GM12878 (cell line): ENCODE measurements at regions not wholly inside any gene's neighbourhood (a gene's known extent, or its start where the extent isn't known, plus 50 kb on each side); places are given as distances from the start of the nearest gene placed in this dataset.

ENCODE experiments used
- ATAC-seq: fragments of 200-7000 bp; cut with Tn5 transposase; 3 replicates; pipeline ENCODE4 v1.9.1; 2020; ENCODE audit warnings: mild to moderate bottlenecking, moderate library complexity
- BruUV-seq: library from RNA; stranded (reverse); fragments of 400-500 nt; replicated peaks from 2 replicates; lab custom pipeline; 2021; lab: Mats Ljungman, UMichigan
- CTCF ChIA-PET: fragments of 300-600 bp; sonication (Branson Sonifier 250); formaldehyde crosslinking; extraction: SDS; loops from one replicate; lab custom pipeline; 2021; ENCODE audit warnings: inconsistent platforms; lab: Yijun Ruan, JAX
- POLR2A ChIA-PET: fragments of 350-600 bp; formaldehyde crosslinking; extraction: SDS; loops from one replicate; lab custom pipeline; 2021; ENCODE audit warnings: inconsistent platforms; lab: Charles Lee
- RAD21 ChIA-PET: fragments of 300-600 bp; sonication (Branson Sonifier 250); formaldehyde crosslinking; loops from one replicate; lab custom pipeline; 2023; ENCODE audit warnings: antibody characterized with exemption; ENCODE audit not compliant: unreplicated experiment; lab: Charles Lee
- SMC1A ChIA-PET: fragments of 300-600 bp; sonication (Branson Sonifier 250); formaldehyde crosslinking; loops from one replicate; lab custom pipeline; 2023; ENCODE audit not compliant: unreplicated experiment, uncharacterized antibody; lab: Charles Lee
- DNase-seq: peaks from one replicate; pipeline ENCODE4 v3.0.0-alpha.2; 2011; ENCODE audit warnings: low read depth, low spot score
- FAIRE-seq: peaks from 3 replicates; lab custom pipeline; 2011; peaks lifted over from hg19 to GRCh38; lab: Jason Lieb, UNC
- H2AFZ ChIP-seq: 2 replicates; pipeline ENCODE4 v1.6.0; 2011; ENCODE audit warnings: low read depth, low read length, control low read depth; ENCODE audit not compliant: control insufficient read depth
- H3K27ac ChIP-seq: 2 replicates; pipeline ENCODE4 v1.5.1; 2011; ENCODE audit warnings: control low read depth; ENCODE audit not compliant: control insufficient read depth, insufficient read depth
- H3K27me3 ChIP-seq, 2 experiments: replicated peaks in 1 of 2; 2 replicates each; pipeline versions ENCODE4 v1.6.0 to v1.6.1; 2011; ENCODE audit warnings: low read length in 1 of 2; ENCODE audit not compliant: control insufficient read depth in 2 of 2, insufficient read depth in 2 of 2
- H3K36me3 ChIP-seq, 2 experiments: 2 replicates each; pipeline ENCODE4 v1.5.1; 2011; ENCODE audit warnings: low read length in 1 of 2; ENCODE audit not compliant: control insufficient read depth in 2 of 2, insufficient read depth in 2 of 2
- H3K4me1 ChIP-seq: 2 replicates; pipeline ENCODE4 v1.6.1; 2011; ENCODE audit warnings: mild to moderate bottlenecking, low read length, moderate library complexity, mixed read lengths; ENCODE audit not compliant: control insufficient read depth, insufficient read depth
- H3K4me2 ChIP-seq: 2 replicates; pipeline ENCODE4 v1.6.0; 2011; ENCODE audit warnings: control low read depth; ENCODE audit not compliant: control insufficient read depth, insufficient read depth
- H3K4me3 ChIP-seq: fragments of 200-600 bp; sonication (generic); 2 replicates; pipeline ENCODE4 v1.5.1; 2016
- H3K79me2 ChIP-seq: 2 replicates; pipeline ENCODE4 v1.6.0; 2011; ENCODE audit warnings: low read length; ENCODE audit not compliant: control insufficient read depth, insufficient read depth
- H3K9ac ChIP-seq: 2 replicates; pipeline ENCODE4 v1.8.0; 2011; ENCODE audit warnings: low read length, control low read depth, mixed read lengths; ENCODE audit not compliant: control insufficient read depth, insufficient read depth
- H3K9me3 ChIP-seq: replicated peaks from 3 replicates; pipeline ENCODE4 v1.5.1; 2011; ENCODE audit warnings: mild to moderate bottlenecking, low read length; ENCODE audit not compliant: control insufficient read depth, insufficient read depth
- H4K20me1 ChIP-seq: 2 replicates; pipeline ENCODE4 v1.6.0; 2011; ENCODE audit not compliant: control insufficient read depth, insufficient read depth
- CREM ChIP-seq: IDR thresholded peaks from 2 replicates; pipeline ENCODE4 v1.6.1; 2014; ENCODE audit warnings: antibody characterized with exemption, low read depth
- PAX8 ChIP-seq: fragments of 450-650 bp; IDR thresholded peaks from 2 replicates; pipeline ENCODE4 v1.6.1; 2017; ENCODE audit warnings: mild to moderate bottlenecking, moderate library complexity
- POU2F2 ChIP-seq: IDR thresholded peaks from 3 replicates; pipeline ENCODE4 v1.6.1; 2011; ENCODE audit warnings: low read depth, mild to moderate bottlenecking, low read length, borderline replicate concordance
- RAD21 ChIP-seq: IDR thresholded peaks from 2 replicates; pipeline ENCODE4 v1.6.1; 2011; ENCODE audit warnings: mild to moderate bottlenecking, low read depth, low read length, moderate library complexity; ENCODE audit not compliant: insufficient read depth
- RUNX3 ChIP-seq: IDR thresholded peaks from 2 replicates; pipeline ENCODE4 v1.6.1; 2012; ENCODE audit warnings: low read length, inconsistent platforms
- SPI1 ChIP-seq: IDR thresholded peaks from 2 replicates; pipeline ENCODE4 v1.6.1; 2011; ENCODE audit warnings: low read depth, mild to moderate bottlenecking, low read length, moderate library complexity, borderline replicate concordance; ENCODE audit not compliant: insufficient read depth
- WRNIP1 ChIP-seq: IDR thresholded peaks from 2 replicates; pipeline ENCODE4 v1.6.1; 2011; ENCODE audit warnings: low read depth, low read length, improper control_type of control experiment, borderline replicate concordance
- WGBS: methylation state at CpG from one replicate; pipeline ENCODE4 v1.1.6; 2016; ENCODE audit warnings: low lambda C conversion rate; ENCODE audit not compliant: insufficient replicate concordance, insufficient coverage; ENCODE audit errors: missing lambda C conversion rate; 5-methylcytosine and 5-hydroxymethylcytosine counted together
- in situ Hi-C: fragments of 300-500 bp; cut with MboI; formaldehyde crosslinking; loops from 9 replicates; pipeline ENCODE4 v1.14.3; 2018; ENCODE audit warnings: mixed read lengths
- intact Hi-C: fragments of 100-400 bp; cut with micrococcal nuclease; formaldehyde crosslinking; loops from one replicate; pipeline ENCODE4 v1.14.2; 2022; ENCODE audit not compliant: unreplicated experiment
- TF ChIP-seq, protein P1 (sequence below): fragments of 450-650 bp; IDR thresholded peaks from 2 replicates; pipeline ENCODE4 v1.6.1; 2016; ENCODE audit warnings: mild to moderate bottlenecking
- TF ChIP-seq, protein P2 (sequence below), 3 experiments: IDR thresholded peaks in 2 of 3; conservative IDR thresholded peaks in 1 of 3; 2 replicates each; pipeline ENCODE4 v1.5.1; 2011; ENCODE audit warnings: low read depth in 3 of 3, low read length in 3 of 3, mild to moderate bottlenecking in 3 of 3, control low read depth in 2 of 3, moderate library complexity in 2 of 3, inconsistent platforms in 1 of 3, mixed read lengths in 1 of 3; ENCODE audit not compliant: control insufficient read depth in 2 of 3, insufficient read depth in 1 of 3; ENCODE audit errors: extremely low read depth in 1 of 3

DNA sequence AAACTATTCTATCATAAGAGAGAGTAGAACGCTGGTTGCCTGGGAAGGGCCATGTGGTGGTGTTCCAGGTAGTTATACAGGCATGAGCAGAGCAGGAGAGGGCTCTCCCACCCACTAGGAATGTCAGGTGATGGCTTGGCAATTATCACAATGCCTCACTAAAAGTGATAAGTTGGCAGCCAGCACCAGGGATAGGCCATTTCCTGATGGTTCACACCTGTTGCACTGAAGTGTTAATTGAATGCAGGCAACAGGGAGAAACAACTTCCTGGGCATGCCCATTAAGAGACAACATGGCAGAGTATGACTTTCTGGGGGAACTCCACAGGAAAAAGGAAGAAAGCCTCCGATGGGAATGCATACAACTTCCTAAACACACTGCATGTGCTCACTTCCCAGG, 593.2 kb downstream of the ELAVL2 start:
- no peak for TF ChIP-seq RUNX3
- no peak for TF ChIP-seq POU2F2
- H3K4me2 ChIP-seq: no peak overlapping the region
- H4K20me1 ChIP-seq: no peaks in the 10 kb centered on the region
- ATAC-seq: no peak
- no peaks in the 10 kb centered on the region for H3K27me3 ChIP-seq
- no peak overlapping the region for H3K9ac ChIP-seq
- H3K4me1 ChIP-seq: no peaks in the 10 kb centered on the region
- no peaks in the 10 kb centered on the region for H3K36me3 ChIP-seq
- H3K27ac ChIP-seq: no peak overlapping the region
- ChIA-PET POLR2A (no interaction called here), SMC1A (no interaction called here), RAD21 (no interaction called here), CTCF (no interaction called here)
- no peaks in the 10 kb centered on the region for H3K79me2 ChIP-seq
- no peaks in the 10 kb centered on the region for H3K9me3 ChIP-seq
- no TSS peak for BruUV-seq
- no peak overlapping the region for H3K4me3 ChIP-seq
- DNase-seq: no peak
- H2AFZ ChIP-seq: no peak overlapping the region
- FAIRE-seq: no peak
- intact Hi-C loops (no loop called here), in situ Hi-C loops (no loop called here)
- WGBS: 0% methylated on average over 2 of the region's 2 CpGs

DNA sequence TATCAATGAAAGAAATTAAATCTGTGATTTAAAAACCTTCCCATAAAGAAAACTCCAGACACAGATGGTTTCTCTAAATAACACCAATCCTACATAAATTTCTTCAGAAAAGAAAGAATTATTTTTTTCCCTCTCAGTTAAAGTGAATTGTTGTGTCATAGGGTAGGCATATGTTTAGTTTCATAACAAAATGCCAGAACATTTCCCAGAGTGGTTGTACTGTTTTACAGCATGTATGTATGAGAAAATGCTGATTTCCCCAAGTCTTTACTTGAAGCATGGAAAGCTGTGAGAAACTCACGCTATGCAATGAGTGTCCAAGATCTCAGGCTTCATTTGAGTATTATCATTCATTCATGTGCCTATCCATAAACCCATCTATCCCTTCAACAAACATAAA, 582.5 kb downstream of the ELAVL2 start:
- in situ Hi-C loops: no loop called here
- no peaks in the 10 kb centered on the region for H4K20me1 ChIP-seq
- TF ChIP-seq RAD21 (no peak), SPI1 (no peak), WRNIP1 (no peak), PAX8 (no peak), CREM (no peak)
- TF ChIP-seq, protein P1, sequence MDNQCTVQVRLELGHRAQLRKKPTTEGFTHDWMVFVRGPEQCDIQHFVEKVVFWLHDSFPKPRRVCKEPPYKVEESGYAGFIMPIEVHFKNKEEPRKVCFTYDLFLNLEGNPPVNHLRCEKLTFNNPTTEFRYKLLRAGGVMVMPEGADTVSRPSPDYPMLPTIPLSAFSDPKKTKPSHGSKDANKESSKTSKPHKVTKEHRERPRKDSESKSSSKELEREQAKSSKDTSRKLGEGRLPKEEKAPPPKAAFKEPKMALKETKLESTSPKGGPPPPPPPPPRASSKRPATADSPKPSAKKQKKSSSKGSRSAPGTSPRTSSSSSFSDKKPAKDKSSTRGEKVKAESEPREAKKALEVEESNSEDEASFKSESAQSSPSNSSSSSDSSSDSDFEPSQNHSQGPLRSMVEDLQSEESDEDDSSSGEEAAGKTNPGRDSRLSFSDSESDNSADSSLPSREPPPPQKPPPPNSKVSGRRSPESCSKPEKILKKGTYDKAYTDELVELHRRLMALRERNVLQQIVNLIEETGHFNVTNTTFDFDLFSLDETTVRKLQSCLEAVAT: no peak
- TF ChIP-seq, protein P2, sequence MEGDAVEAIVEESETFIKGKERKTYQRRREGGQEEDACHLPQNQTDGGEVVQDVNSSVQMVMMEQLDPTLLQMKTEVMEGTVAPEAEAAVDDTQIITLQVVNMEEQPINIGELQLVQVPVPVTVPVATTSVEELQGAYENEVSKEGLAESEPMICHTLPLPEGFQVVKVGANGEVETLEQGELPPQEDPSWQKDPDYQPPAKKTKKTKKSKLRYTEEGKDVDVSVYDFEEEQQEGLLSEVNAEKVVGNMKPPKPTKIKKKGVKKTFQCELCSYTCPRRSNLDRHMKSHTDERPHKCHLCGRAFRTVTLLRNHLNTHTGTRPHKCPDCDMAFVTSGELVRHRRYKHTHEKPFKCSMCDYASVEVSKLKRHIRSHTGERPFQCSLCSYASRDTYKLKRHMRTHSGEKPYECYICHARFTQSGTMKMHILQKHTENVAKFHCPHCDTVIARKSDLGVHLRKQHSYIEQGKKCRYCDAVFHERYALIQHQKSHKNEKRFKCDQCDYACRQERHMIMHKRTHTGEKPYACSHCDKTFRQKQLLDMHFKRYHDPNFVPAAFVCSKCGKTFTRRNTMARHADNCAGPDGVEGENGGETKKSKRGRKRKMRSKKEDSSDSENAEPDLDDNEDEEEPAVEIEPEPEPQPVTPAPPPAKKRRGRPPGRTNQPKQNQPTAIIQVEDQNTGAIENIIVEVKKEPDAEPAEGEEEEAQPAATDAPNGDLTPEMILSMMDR (IDR thresholded peaks at IDR 0.05 in 2 of 3, conservative IDR thresholded peaks at IDR 0.05 in 1 of 3; ENCODE audit: control insufficient read depth in 2 of 3, extremely low read depth in 1 of 3, insufficient read depth in 1 of 3, low read depth in 3 of 3, low read length in 3 of 3): no peak
- TF ChIP-seq, all 136 proteins: peak for 0
- FAIRE-seq (no peak), DNase-seq (no peak), ATAC-seq (no peak)
- Histone ChIP-seq H3K4me2 (no peak overlapping the region), H3K4me3 (no peak overlapping the region), H3K4me1 (no peaks in the 10 kb centered on the region), H3K36me3 (no peaks in the 10 kb centered on the region), H3K9ac (no peak overlapping the region), H3K27me3 (no peaks in the 10 kb centered on the region), H3K27ac (no peak overlapping the region), H3K79me2 (no peaks in the 10 kb centered on the region), H3K9me3 (no peaks in the 10 kb centered on the region), H2AFZ (no peak overlapping the region)
- RAD21 ChIA-PET: no interaction called here
- CTCF ChIA-PET: no interaction called here
- intact Hi-C loops: no loop called here
- SMC1A ChIA-PET: no interaction called here
- POLR2A ChIA-PET: no interaction called here
- no TSS peak for BruUV-seq
- 0% methylated on average over 1 of the region's 1 CpG for WGBS
